C4-2B (cell line): ENCODE measurements at regions not wholly inside any gene's neighbourhood (a gene's known extent, or its start where the extent isn't known, plus 50 kb on each side); places are given as distances from the start of the nearest gene placed in this dataset.

Experiments
- H3K27ac ChIP-seq: fragments of 450-650 bp; 2 replicates; pipeline ENCODE4 v1.5.1; 2017
- CTCF ChIP-seq: fragments of 450-650 bp; conservative IDR thresholded peaks from 2 replicates; pipeline ENCODE4 v1.5.1; 2017; ENCODE audit warnings: mild to moderate bottlenecking
- ZFX ChIP-seq: fragments of 450-650 bp; IDR thresholded peaks from 2 replicates; pipeline ENCODE4 v1.6.1; 2017

GRCh38 chr9:118618084-118618483 is 751.2 kb downstream of the BRINP1 start:
- TF ChIP-seq ZFX (no peak), CTCF (no peak)
- H3K27ac ChIP-seq: no peak overlapping the region

GRCh38 chr9:118618849-118619248 is 750.4 kb downstream of the BRINP1 start:
- TF ChIP-seq CTCF (no peak), ZFX (no peak)
- H3K27ac ChIP-seq: no peak overlapping the region

- H3K27ac ChIP-seq: no peak overlapping the region
- TF ChIP-seq ZFX: no peak
- no peak for TF ChIP-seq CTCF
These were observed 744.6 kb downstream of the BRINP1 start for GRCh38 chr9:118624608-118625007.

- H3K27ac ChIP-seq: no peak overlapping the region
- TF ChIP-seq CTCF: no peak
- no peak for TF ChIP-seq ZFX
These were observed 739.2 kb downstream of the BRINP1 start for GRCh38 chr9:118630079-118630478.

- no peak overlapping the region for H3K27ac ChIP-seq
- TF ChIP-seq CTCF (no peak), ZFX (no peak)
These were observed 738.2 kb downstream of the BRINP1 start for GRCh38 chr9:118630931-118631595.

- no peak overlapping the region for H3K27ac ChIP-seq
- TF ChIP-seq CTCF: peak; percentile 16; the same call in 1 of the 2 replicates
- no peak for TF ChIP-seq ZFX
These were observed 737.3 kb downstream of the BRINP1 start for GRCh38 chr9:118631956-118632355.

- TF ChIP-seq CTCF: no peak
- TF ChIP-seq ZFX: no peak
- no peak overlapping the region for H3K27ac ChIP-seq
These were observed 733.8 kb downstream of the BRINP1 start for GRCh38 chr9:118635416-118635815.
